Fibroblast of lung (primary cell): ENCODE measurements at regions not wholly inside any gene's neighbourhood (a gene's known extent, or its start where the extent isn't known, plus 50 kb on each side); places are given as distances from the start of the nearest gene placed in this dataset.

Experiments
- DNase-seq, 2 donors: peaks; one replicate each; pipeline versions ENCODE4 v3.0.0 to v3.0.0-alpha.2; 2010; ENCODE audit warnings: low read depth in 2 of 2
- H2AFZ ChIP-seq: 2 replicates; pipeline ENCODE4 v1.5.1; 2012; ENCODE audit warnings: low read length, control low read depth, inconsistent platforms
- H3K27ac ChIP-seq: 2 replicates; pipeline ENCODE4 v1.5.1; 2011; ENCODE audit warnings: low read length, control low read depth; ENCODE audit not compliant: insufficient read depth
- H3K27me3 ChIP-seq: 2 replicates; pipeline ENCODE4 v1.5.1; 2011; ENCODE audit warnings: mild to moderate bottlenecking, low read length; ENCODE audit not compliant: control insufficient read depth, insufficient read depth
- H3K36me3 ChIP-seq: 2 replicates; pipeline ENCODE4 v1.5.1; 2011; ENCODE audit warnings: low read length; ENCODE audit not compliant: control insufficient read depth, insufficient read depth
- H3K4me1 ChIP-seq: 2 replicates; pipeline ENCODE4 v1.5.1; 2011; ENCODE audit warnings: low read length; ENCODE audit not compliant: control insufficient read depth, insufficient read depth; ENCODE audit errors: extremely low read depth
- H3K4me2 ChIP-seq: 2 replicates; pipeline ENCODE4 v1.5.1; 2011; ENCODE audit warnings: low read length, control low read depth; ENCODE audit not compliant: insufficient read depth; ENCODE audit errors: extremely low read depth
- H3K4me3 ChIP-seq, 4 experiments: fragments of 200-600 bp in 1 of 4; sonication (generic) in 1 of 4; replicated peaks in 1 of 4; 2 replicates each; pipeline ENCODE4 v1.5.1; 2011 to 2016; ENCODE audit warnings: low read length in 4 of 4, low read depth in 3 of 4, mild to moderate bottlenecking in 3 of 4, control low read depth in 2 of 4, inconsistent platforms in 1 of 4, mixed read lengths in 1 of 4; ENCODE audit not compliant: insufficient read depth in 1 of 4; ENCODE audit errors: control extremely low read depth in 1 of 4
- H3K79me2 ChIP-seq: 2 replicates; pipeline ENCODE4 v1.5.1; 2012; ENCODE audit warnings: mild to moderate bottlenecking, low read length, inconsistent platforms; ENCODE audit not compliant: control insufficient read depth, insufficient read depth
- H3K9ac ChIP-seq: 2 replicates; pipeline ENCODE4 v1.5.1; 2011; ENCODE audit warnings: mild to moderate bottlenecking, low read length, control low read depth; ENCODE audit not compliant: insufficient read depth
- H3K9me3 ChIP-seq: 2 replicates; pipeline ENCODE4 v1.5.1; 2012; ENCODE audit warnings: low read depth, low read length; ENCODE audit not compliant: control insufficient read depth, insufficient read depth
- H4K20me1 ChIP-seq: 2 replicates; pipeline ENCODE4 v1.5.1; 2011; ENCODE audit warnings: low read length; ENCODE audit not compliant: control insufficient read depth, insufficient read depth; ENCODE audit errors: extremely low read depth
- CTCF ChIP-seq, 2 donors: IDR thresholded peaks in 1 of 2; conservative IDR thresholded peaks in 1 of 2; 1 replicate in 1 of 2; 2 replicates in 1 of 2; pipeline ENCODE4 v1.5.1; 2011 to 2012; ENCODE audit warnings: low read length in 2 of 2, control low read depth in 1 of 2, inconsistent platforms in 1 of 2, low read depth in 1 of 2, mild to moderate bottlenecking in 1 of 2
- EZH2 ChIP-seq: IDR thresholded peaks from 2 replicates; pipeline ENCODE4 v1.5.1; 2012; ENCODE audit warnings: low read length, control low read depth, mild to moderate bottlenecking; ENCODE audit errors: missing control alignments

- H3K4me1 ChIP-seq = no peaks in the 10 kb centered on the region
- no peak for TF ChIP-seq CTCF (conservative IDR thresholded peaks at IDR 0.05 in 1 of 2, IDR thresholded peaks at IDR 0.05 in 1 of 2; ENCODE audit: low read depth in 1 of 2, low read length in 2 of 2)
- TF ChIP-seq EZH2 = no peak
- H2AFZ ChIP-seq = no peak overlapping the region
- no peak overlapping the region for H3K9ac ChIP-seq
- no peak overlapping the region for H3K4me2 ChIP-seq
- H3K79me2 ChIP-seq = no peaks in the 10 kb centered on the region
- no peaks in the 10 kb centered on the region for H3K9me3 ChIP-seq
- H3K36me3 ChIP-seq = no peaks in the 10 kb centered on the region
- H4K20me1 ChIP-seq = no peaks in the 10 kb centered on the region
- H3K4me3 ChIP-seq = no peak overlapping the region
- DNase-seq = no peak
- H3K27ac ChIP-seq = no peak overlapping the region
- H3K27me3 ChIP-seq = peaks cover 3% of the 10 kb centered on the region
These were observed 135.1 kb downstream of the MN1 start for GRCh38 chr22:27666272-27666997.

DNA sequence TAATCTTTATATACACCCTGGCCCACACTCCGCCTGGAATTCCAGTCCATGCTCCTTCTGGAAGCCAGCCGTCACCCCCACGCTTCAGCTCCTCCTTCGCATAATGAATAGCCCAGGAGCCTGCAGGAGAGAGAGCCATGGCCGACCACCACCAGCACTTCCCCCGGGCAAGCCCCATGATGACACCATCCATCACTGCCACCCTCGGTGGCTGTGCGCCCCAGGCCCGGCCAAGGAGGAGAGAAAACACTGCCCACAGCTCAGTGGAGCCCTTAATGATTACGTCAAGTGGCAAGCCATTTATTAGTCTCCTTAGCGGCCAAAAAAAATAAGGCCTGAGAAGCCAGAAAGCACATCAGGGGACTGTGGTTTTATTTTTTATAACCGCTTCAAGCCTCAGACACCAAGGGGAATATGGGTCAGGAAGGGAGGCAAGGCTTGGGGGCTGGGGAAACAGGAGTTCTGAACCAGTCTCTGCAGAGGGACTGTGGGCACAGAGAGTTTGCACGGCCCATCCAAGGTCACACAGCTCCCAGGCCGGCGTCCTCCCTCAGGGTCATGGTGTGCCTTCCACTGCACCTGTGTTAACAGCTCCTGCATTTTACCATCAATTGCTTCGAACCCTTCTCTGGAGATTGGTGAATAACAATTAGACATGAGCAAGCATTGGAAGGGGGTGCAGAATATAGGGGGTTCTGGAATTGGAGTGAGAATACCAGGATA, 134.3 kb downstream of the MN1 start:
- Histone ChIP-seq H3K27me3 (peaks cover 3% of the 10 kb centered on the region), H3K4me3 (no peak overlapping the region), H3K4me2 (no peak overlapping the region), H3K36me3 (no peaks in the 10 kb centered on the region), H3K27ac (no peak overlapping the region), H3K9ac (no peak overlapping the region), H3K4me1 (no peaks in the 10 kb centered on the region), H3K9me3 (no peaks in the 10 kb centered on the region), H4K20me1 (no peaks in the 10 kb centered on the region), H3K79me2 (no peaks in the 10 kb centered on the region), H2AFZ (no peak overlapping the region)
- no peak for TF ChIP-seq CTCF (conservative IDR thresholded peaks at IDR 0.05 in 1 of 2, IDR thresholded peaks at IDR 0.05 in 1 of 2; ENCODE audit: low read depth in 1 of 2, low read length in 2 of 2)
- no peak for TF ChIP-seq EZH2
- DNase-seq = peak; percentile 15 to 96

GRCh38 chr22:27668828-27669797, 132.4 kb downstream of the MN1 start:
- no peaks in the 10 kb centered on the region for H3K79me2 ChIP-seq
- no peaks in the 10 kb centered on the region for H3K4me1 ChIP-seq
- H3K9ac ChIP-seq = no peak overlapping the region
- H3K4me3 ChIP-seq = no peak overlapping the region
- TF ChIP-seq CTCF (conservative IDR thresholded peaks at IDR 0.05 in 1 of 2, IDR thresholded peaks at IDR 0.05 in 1 of 2; ENCODE audit: low read depth in 1 of 2, low read length in 2 of 2) (no peak), EZH2 (no peak)
- H3K27ac ChIP-seq = no peak overlapping the region
- no peaks in the 10 kb centered on the region for H3K36me3 ChIP-seq
- H3K9me3 ChIP-seq = no peaks in the 10 kb centered on the region
- no peaks in the 10 kb centered on the region for H4K20me1 ChIP-seq
- peaks cover 3% of the 10 kb centered on the region for H3K27me3 ChIP-seq
- peak; percentile 44 to 70 for DNase-seq
- no peak overlapping the region for H2AFZ ChIP-seq
- H3K4me2 ChIP-seq = no peak overlapping the region
